PFSK-1 (cell line): ENCODE measurements at regions not wholly inside any gene's neighbourhood (a gene's known extent, or its start where the extent isn't known, plus 50 kb on each side); places are given as distances from the start of the nearest gene placed in this dataset.

Experiments used
- FOXP2 ChIP-seq: optimal IDR thresholded peaks from 2 replicates; pipeline ENCODE3; 2011; ENCODE audit warnings: borderline replicate concordance, control low read depth, inconsistent platforms; ENCODE audit not compliant: insufficient read depth; ENCODE audit errors: extremely low read length, extremely low read depth
- POLR2AphosphoS5 ChIP-seq: IDR thresholded peaks from 2 replicates; pipeline ENCODE4 v1.6.1; 2012; ENCODE audit warnings: low read depth, mild to moderate bottlenecking, control low read depth, low read length, moderate library complexity
- SIN3A ChIP-seq: IDR thresholded peaks from 2 replicates; pipeline ENCODE4 v1.6.1; 2012; ENCODE audit warnings: mild to moderate bottlenecking, low read length, moderate library complexity, borderline replicate concordance; ENCODE audit not compliant: insufficient read depth
- TAF1 ChIP-seq: IDR thresholded peaks from 2 replicates; pipeline ENCODE4 v1.6.1; 2012; ENCODE audit warnings: low read length, control low read depth, borderline replicate concordance; ENCODE audit not compliant: insufficient read depth
- TF ChIP-seq, protein P1 (sequence below), 2 experiments: IDR thresholded peaks; 2 replicates each; pipeline versions ENCODE4 v1.6.1 to v1.8.0; 2011 to 2012; ENCODE audit warnings: low read depth in 2 of 2, low read length in 2 of 2, control low read depth in 1 of 2, inconsistent platforms in 1 of 2, mild to moderate bottlenecking in 1 of 2, moderate library complexity in 1 of 2; ENCODE audit not compliant: insufficient read depth in 1 of 2

DNA sequence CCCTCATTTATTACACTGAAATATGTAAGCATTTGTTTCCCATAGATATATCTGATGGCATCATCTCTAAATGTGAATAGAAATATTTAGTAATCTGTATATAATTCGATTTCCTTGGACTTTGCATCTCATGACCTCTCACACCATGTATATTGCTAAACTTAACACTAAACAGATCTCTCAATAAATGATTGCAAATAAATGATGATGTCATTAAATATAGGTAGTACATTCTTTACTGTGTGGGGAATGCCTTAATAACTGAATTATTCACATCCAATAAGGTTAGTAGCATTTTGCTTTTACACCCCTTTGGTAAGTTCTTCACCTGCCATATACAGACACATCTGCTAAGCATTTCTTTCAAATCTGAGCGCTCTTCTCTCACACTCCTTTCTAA lies 340.5 kb downstream of the FSCB start:
- TF ChIP-seq FOXP2 (no peak), POLR2AphosphoS5 (no peak), TAF1 (no peak), SIN3A (no peak)
- TF ChIP-seq, protein P1, sequence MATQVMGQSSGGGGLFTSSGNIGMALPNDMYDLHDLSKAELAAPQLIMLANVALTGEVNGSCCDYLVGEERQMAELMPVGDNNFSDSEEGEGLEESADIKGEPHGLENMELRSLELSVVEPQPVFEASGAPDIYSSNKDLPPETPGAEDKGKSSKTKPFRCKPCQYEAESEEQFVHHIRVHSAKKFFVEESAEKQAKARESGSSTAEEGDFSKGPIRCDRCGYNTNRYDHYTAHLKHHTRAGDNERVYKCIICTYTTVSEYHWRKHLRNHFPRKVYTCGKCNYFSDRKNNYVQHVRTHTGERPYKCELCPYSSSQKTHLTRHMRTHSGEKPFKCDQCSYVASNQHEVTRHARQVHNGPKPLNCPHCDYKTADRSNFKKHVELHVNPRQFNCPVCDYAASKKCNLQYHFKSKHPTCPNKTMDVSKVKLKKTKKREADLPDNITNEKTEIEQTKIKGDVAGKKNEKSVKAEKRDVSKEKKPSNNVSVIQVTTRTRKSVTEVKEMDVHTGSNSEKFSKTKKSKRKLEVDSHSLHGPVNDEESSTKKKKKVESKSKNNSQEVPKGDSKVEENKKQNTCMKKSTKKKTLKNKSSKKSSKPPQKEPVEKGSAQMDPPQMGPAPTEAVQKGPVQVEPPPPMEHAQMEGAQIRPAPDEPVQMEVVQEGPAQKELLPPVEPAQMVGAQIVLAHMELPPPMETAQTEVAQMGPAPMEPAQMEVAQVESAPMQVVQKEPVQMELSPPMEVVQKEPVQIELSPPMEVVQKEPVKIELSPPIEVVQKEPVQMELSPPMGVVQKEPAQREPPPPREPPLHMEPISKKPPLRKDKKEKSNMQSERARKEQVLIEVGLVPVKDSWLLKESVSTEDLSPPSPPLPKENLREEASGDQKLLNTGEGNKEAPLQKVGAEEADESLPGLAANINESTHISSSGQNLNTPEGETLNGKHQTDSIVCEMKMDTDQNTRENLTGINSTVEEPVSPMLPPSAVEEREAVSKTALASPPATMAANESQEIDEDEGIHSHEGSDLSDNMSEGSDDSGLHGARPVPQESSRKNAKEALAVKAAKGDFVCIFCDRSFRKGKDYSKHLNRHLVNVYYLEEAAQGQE (IDR thresholded peaks at IDR 0.05; ENCODE audit: insufficient read depth in 1 of 2, low read depth in 2 of 2, low read length in 2 of 2): no peak

DNA sequence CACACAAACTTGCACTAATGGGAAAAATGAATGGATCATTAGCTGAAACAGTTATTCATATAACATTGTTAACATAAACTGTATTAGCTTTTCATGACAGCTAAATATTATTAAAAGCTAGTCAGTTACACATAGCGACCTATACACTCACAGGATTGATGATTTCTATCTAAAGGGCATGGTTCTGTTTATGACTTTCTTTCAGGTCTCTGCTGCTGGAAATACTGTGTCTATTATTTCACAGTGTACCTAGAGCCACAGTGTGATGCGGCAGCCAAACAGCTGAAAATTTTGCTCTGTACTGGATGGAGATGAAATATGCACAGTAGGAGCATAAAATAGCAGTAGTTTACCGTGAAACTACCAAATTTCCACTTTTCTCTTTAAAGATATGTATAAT lies 341.1 kb downstream of the FSCB start:
- no peak for TF ChIP-seq FOXP2
- TF ChIP-seq POLR2AphosphoS5: no peak

DNA sequence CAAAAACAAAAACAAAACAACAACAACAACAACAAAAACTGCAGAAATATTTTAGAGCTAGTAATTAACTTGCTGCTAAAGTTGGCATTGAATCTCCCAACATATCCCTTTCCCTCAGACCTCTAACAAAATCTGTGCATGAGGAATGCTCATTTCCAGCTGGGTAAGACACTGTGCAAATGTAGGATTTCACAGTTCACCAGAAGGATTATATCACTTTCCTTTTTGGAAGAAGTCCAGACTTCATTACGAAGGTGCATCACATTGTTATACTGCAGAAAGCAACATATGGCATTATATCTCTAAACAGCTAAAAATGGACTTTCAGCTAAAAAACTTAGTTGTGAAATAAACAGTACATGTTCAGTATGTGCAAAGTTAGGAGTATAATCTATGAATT lies 341.8 kb downstream of the FSCB start:
- no peak for TF ChIP-seq SIN3A
- no peak for TF ChIP-seq POLR2AphosphoS5
- no peak for TF ChIP-seq TAF1
- TF ChIP-seq FOXP2: no peak
- TF ChIP-seq, protein P1 (IDR thresholded peaks at IDR 0.05; ENCODE audit: insufficient read depth in 1 of 2, low read depth in 2 of 2, low read length in 2 of 2): no peak

DNA sequence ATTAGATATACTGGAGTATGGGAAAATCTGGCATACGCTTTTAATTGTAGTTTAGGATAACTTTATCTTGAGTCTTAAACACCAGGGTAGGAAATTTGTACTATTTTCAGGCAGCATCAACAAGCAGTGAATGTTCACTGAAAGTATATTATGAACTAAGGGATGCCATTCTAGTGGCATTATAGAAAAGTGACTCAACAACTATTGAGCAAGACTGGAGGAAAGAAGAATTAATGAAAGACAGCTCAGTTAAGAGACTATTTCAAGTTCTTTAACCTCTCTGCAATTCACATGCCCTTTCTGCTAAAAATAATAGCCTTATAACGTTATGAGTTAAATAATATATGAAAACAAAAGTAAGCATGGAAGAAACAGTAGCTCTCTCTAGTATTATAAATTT lies 343.1 kb downstream of the FSCB start:
- TF ChIP-seq POLR2AphosphoS5: no peak

DNA sequence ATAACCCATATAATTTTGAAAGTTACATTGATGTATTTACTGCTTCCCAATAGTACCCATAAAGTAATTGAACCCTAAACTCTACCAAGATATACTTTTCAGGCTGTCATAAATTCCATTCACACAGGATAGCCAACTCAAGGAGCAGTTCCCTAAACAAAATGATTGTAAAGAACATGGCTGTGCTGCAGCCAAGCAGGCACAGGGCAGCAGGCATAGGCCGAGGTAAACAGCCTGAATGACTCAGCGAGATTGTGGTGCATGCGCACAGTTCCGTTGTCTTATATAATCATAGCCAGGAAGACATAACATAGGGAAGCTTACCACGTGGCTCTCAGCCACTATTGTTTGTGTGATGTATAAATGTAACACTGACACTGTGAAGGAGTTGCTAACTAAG lies 344.9 kb downstream of the FSCB start:
- TF ChIP-seq TAF1: no peak
- TF ChIP-seq POLR2AphosphoS5: no peak
- TF ChIP-seq SIN3A: no peak
- TF ChIP-seq FOXP2: no peak
- TF ChIP-seq, protein P1 (IDR thresholded peaks at IDR 0.05; ENCODE audit: insufficient read depth in 1 of 2, low read depth in 2 of 2, low read length in 2 of 2): no peak

DNA sequence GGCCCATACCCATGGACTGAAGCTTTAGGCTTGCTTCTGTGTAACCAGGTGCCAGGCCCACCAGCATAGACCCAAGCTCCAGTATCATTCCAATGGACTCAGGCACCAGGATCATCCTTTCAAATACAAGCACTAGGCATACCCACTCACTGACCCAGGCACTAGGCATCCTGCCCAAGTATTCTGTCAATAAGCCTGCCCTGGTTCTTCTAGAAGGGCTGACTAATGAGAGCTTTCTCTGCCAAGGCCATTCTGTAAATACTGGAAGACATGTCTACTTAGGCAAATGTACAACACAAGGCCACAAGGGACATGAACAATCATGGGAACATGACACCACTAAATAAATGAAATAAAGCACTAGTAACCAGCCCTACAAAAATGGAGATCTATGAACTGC lies 352.2 kb downstream of the FSCB start:
- TF ChIP-seq SIN3A (no peak), POLR2AphosphoS5 (no peak), TAF1 (no peak), FOXP2 (no peak)
- TF ChIP-seq, protein P1 (IDR thresholded peaks at IDR 0.05; ENCODE audit: insufficient read depth in 1 of 2, low read depth in 2 of 2, low read length in 2 of 2): no peak
